HepG2 (cell line): ENCODE measurements at regions not wholly inside any gene's neighbourhood (a gene's known extent, or its start where the extent isn't known, plus 50 kb on each side); places are given as distances from the start of the nearest gene placed in this dataset.

Experiments used
- ADNP ChIP-seq: sonication (generic); formaldehyde crosslinking; IDR thresholded peaks from 2 replicates; pipeline ENCODE4 v1.4.0; 2020; ENCODE audit warnings: missing genetic modification reagents
- BATF2 ChIP-seq: sonication (generic); formaldehyde crosslinking; IDR thresholded peaks from 2 replicates; pipeline ENCODE4 v1.8.0; 2022; ENCODE audit warnings: mild to moderate bottlenecking, missing genetic modification reagents, moderate library complexity
- E2F5 ChIP-seq: sonication (generic); formaldehyde crosslinking; conservative IDR thresholded peaks from 2 replicates; pipeline ENCODE4 v1.4.0; 2020; ENCODE audit warnings: missing genetic modification reagents
- HIVEP1 ChIP-seq: sonication (generic); formaldehyde crosslinking; IDR thresholded peaks from 2 replicates; pipeline ENCODE4 v1.4.0; 2020; ENCODE audit warnings: mild to moderate bottlenecking, missing genetic modification reagents
- HOXA5 ChIP-seq: sonication (generic); formaldehyde crosslinking; IDR thresholded peaks from 2 replicates; pipeline ENCODE4 v1.4.0; 2020; ENCODE audit warnings: missing genetic modification reagents
- MAFF ChIP-seq: IDR thresholded peaks from 2 replicates; pipeline ENCODE4 v1.6.1; 2011; ENCODE audit warnings: low read depth, low read length, improper control_type of control experiment
- POLR2G ChIP-seq: fragments of 200-400 bp; formaldehyde crosslinking; IDR thresholded peaks from 2 replicates; pipeline ENCODE4 v1.6.1; 2018; ENCODE audit warnings: mild to moderate bottlenecking, low read depth, low read length, moderate library complexity
- SNAI1 ChIP-seq: sonication (generic); formaldehyde crosslinking; IDR thresholded peaks from 2 replicates; pipeline ENCODE4 v1.5.0; 2020; ENCODE audit warnings: mild to moderate bottlenecking, missing genetic modification reagents, borderline replicate concordance
- TCF7 ChIP-seq: sonication (generic); IDR thresholded peaks from 2 replicates; pipeline ENCODE4 v1.6.1; 2016; ENCODE audit warnings: antibody characterized with exemption, low read depth
- ZBTB42 ChIP-seq: sonication (generic); formaldehyde crosslinking; IDR thresholded peaks from 2 replicates; pipeline ENCODE4 v1.5.0; 2020; ENCODE audit warnings: mild to moderate bottlenecking, missing genetic modification reagents
- ZMYM4 ChIP-seq: sonication (generic); formaldehyde crosslinking; IDR thresholded peaks from 2 replicates; pipeline ENCODE4 v1.8.1; 2023; ENCODE audit warnings: mild to moderate bottlenecking, missing genetic modification reagents
- ZNF282 ChIP-seq: fragments of 450-650 bp; IDR thresholded peaks from 2 replicates; pipeline ENCODE4 v1.6.1; 2018; ENCODE audit not compliant: partially characterized antibody
- ZNF318 ChIP-seq: sonication (generic); formaldehyde crosslinking; IDR thresholded peaks from 2 replicates; pipeline ENCODE4 v1.4.0; 2020; ENCODE audit warnings: mild to moderate bottlenecking, missing genetic modification reagents
- ZNF362 ChIP-seq: sonication (generic); formaldehyde crosslinking; IDR thresholded peaks from 2 replicates; pipeline ENCODE4 v1.4.0; 2020; ENCODE audit warnings: missing genetic modification reagents, mild to moderate bottlenecking, borderline replicate concordance
- ZNF367 ChIP-seq: sonication (generic); formaldehyde crosslinking; IDR thresholded peaks from 2 replicates; pipeline ENCODE4 v1.4.0; 2020; ENCODE audit warnings: missing genetic modification reagents, borderline replicate concordance
- ZNF724P ChIP-seq: sonication (generic); formaldehyde crosslinking; IDR thresholded peaks from 2 replicates; pipeline ENCODE4 v1.8.0; 2022; ENCODE audit warnings: missing genetic modification reagents, borderline replicate concordance
- ZNF780A ChIP-seq: sonication (generic); formaldehyde crosslinking; IDR thresholded peaks from 2 replicates; pipeline ENCODE4 v1.8.0; 2022; ENCODE audit warnings: mild to moderate bottlenecking, missing genetic modification reagents, moderate library complexity
- ZNF891 ChIP-seq: sonication (generic); formaldehyde crosslinking; IDR thresholded peaks from 2 replicates; pipeline ENCODE4 v1.5.0; 2020; ENCODE audit warnings: mild to moderate bottlenecking, missing genetic modification reagents
- ZSCAN5A ChIP-seq: sonication (generic); formaldehyde crosslinking; IDR thresholded peaks from 2 replicates; pipeline ENCODE4 v1.8.0; 2022; ENCODE audit warnings: mild to moderate bottlenecking, missing genetic modification reagents, borderline replicate concordance
- TF ChIP-seq, protein P1 (sequence below): IDR thresholded peaks from 2 replicates; pipeline ENCODE4 v1.6.1; 2012; ENCODE audit warnings: inconsistent platforms

GRCh38 chr1:83741348-83741747, 257.6 kb downstream of the TTLL7 start (continued):
- TF ChIP-seq POLR2G (no peak), HOXA5 (CRISPR knock-in tag) (no peak), ADNP (CRISPR knock-in tag) (no peak), ZNF780A (CRISPR knock-in tag) (no peak), ZNF891 (CRISPR knock-in tag) (no peak), ZNF367 (CRISPR knock-in tag) (no peak), E2F5 (CRISPR knock-in tag) (no peak), ZSCAN5A (CRISPR knock-in tag) (no peak), SNAI1 (CRISPR knock-in tag) (no peak), BATF2 (no peak), HIVEP1 (CRISPR knock-in tag) (no peak), ZMYM4 (peak; percentile 54), TCF7 (peak; percentile 19; the same call in 1 of the 2 replicates), ZBTB42 (CRISPR knock-in tag) (no peak), ZNF362 (CRISPR knock-in tag) (no peak), ZNF724P (no peak), ZNF282 (no peak), ZNF318 (no peak), MAFF (no peak)
- TF ChIP-seq, protein P1, sequence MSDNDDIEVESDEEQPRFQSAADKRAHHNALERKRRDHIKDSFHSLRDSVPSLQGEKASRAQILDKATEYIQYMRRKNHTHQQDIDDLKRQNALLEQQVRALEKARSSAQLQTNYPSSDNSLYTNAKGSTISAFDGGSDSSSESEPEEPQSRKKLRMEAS: no peak
